SK-N-SH (cell line): ENCODE measurements at regions not wholly inside any gene's neighbourhood (a gene's known extent, or its start where the extent isn't known, plus 50 kb on each side); places are given as distances from the start of the nearest gene placed in this dataset.
"Not testable (repeated sequence)": the region's sequence is repeated elsewhere in the genome, so short reads cannot be mapped to it uniquely, and the experiment has no call there.

ENCODE experiments used
- CTCF ChIA-PET: fragments of 300-600, 350-600 bp; formaldehyde crosslinking; extraction: SDS; loops from one replicate; lab custom pipeline; 2021; lab: Yijun Ruan, JAX
- POLR2A ChIA-PET: fragments of 350-600 bp; sonication (Branson Sonifier 250); formaldehyde crosslinking; extraction: SDS; loops from one replicate; lab custom pipeline; 2020; ENCODE audit warnings: antibody characterized with exemption, inconsistent platforms; lab: Yijun Ruan, JAX
- DNase-seq: peaks from one replicate; pipeline ENCODE4 v3.0.0; 2012
- H2AFZ ChIP-seq: fragments of 200-600 bp; sonication (generic); 2 replicates; pipeline ENCODE4 v1.8.1; 2016; ENCODE audit warnings: antibody characterized with exemption, mild to moderate bottlenecking, low read depth
- H3F3A ChIP-seq: fragments of 200-600 bp; sonication (generic); replicated peaks from 2 replicates; pipeline ENCODE3; 2016; ENCODE audit warnings: antibody characterized with exemption, mild to moderate bottlenecking; ENCODE audit not compliant: insufficient read depth
- H3K27ac ChIP-seq, 2 experiments: fragments of 200-500 bp in 1 of 2; fragments of 200-600 bp in 1 of 2; sonication (Bioruptor generic) in 1 of 2; sonication (generic), shearing (Covaris generic) in 1 of 2; 2 replicates each; pipeline versions ENCODE4 v1.5.1 to v1.6.1; 2014 to 2016; ENCODE audit warnings: low read depth in 2 of 2, inconsistent platforms in 1 of 2, low read length in 1 of 2, mild to moderate bottlenecking in 1 of 2, mixed read lengths in 1 of 2
- H3K27me3 ChIP-seq: fragments of 200-600 bp; sonication (generic), shearing (Covaris generic); 2 replicates; pipeline ENCODE4 v1.6.1; 2016; ENCODE audit warnings: mixed run types; ENCODE audit not compliant: insufficient read depth
- H3K36me3 ChIP-seq, 2 experiments: fragments of 200-500 bp in 1 of 2; fragments of 200-600 bp in 1 of 2; sonication (Bioruptor generic) in 1 of 2; sonication (generic) in 1 of 2; replicated peaks in 1 of 2; 2 replicates each; pipeline versions ENCODE3 to v1.5.1; 2014 to 2016; ENCODE audit warnings: low read length in 1 of 2, mild to moderate bottlenecking in 1 of 2; ENCODE audit not compliant: insufficient read depth in 2 of 2, control insufficient read depth in 1 of 2
- H3K4me1 ChIP-seq, 2 experiments: fragments of 200-500 bp in 1 of 2; fragments of 200-600 bp in 1 of 2; sonication (Bioruptor generic) in 1 of 2; sonication (generic), shearing (Covaris generic) in 1 of 2; 2 replicates each; pipeline versions ENCODE4 v1.5.1 to v1.6.1; 2014 to 2016; ENCODE audit warnings: low read depth in 1 of 2, low read length in 1 of 2, mixed run types in 1 of 2; ENCODE audit not compliant: insufficient read depth in 2 of 2, control insufficient read depth in 1 of 2
- H3K4me2 ChIP-seq: fragments of 200-600 bp; sonication (generic), shearing (Covaris generic); 2 replicates; pipeline ENCODE4 v1.6.1; 2017; ENCODE audit warnings: mixed run types
- H3K4me3 ChIP-seq, 2 experiments: fragments of 200-500 bp in 1 of 2; fragments of 200-600 bp in 1 of 2; sonication (Bioruptor generic) in 1 of 2; sonication (generic), shearing (Covaris generic) in 1 of 2; 2 replicates each; pipeline versions ENCODE4 v1.5.1 to v1.8.1; 2014 to 2016; ENCODE audit warnings: low read depth in 2 of 2, inconsistent platforms in 1 of 2, low read length in 1 of 2, mild to moderate bottlenecking in 1 of 2, mixed read lengths in 1 of 2, moderate library complexity in 1 of 2
- H3K79me2 ChIP-seq: fragments of 200-600 bp; sonication (generic); 2 replicates; pipeline ENCODE4 v1.8.1; 2017; ENCODE audit warnings: mild to moderate bottlenecking; ENCODE audit not compliant: insufficient read depth
- H3K9ac ChIP-seq: fragments of 200-600 bp; sonication (generic); 2 replicates; pipeline ENCODE4 v1.6.1; 2017; ENCODE audit warnings: mixed run types
- H3K9me2 ChIP-seq: fragments of 200-600 bp; sonication (generic); 2 replicates; pipeline ENCODE4 v1.6.1; 2017; ENCODE audit warnings: mixed run types
- H3K9me3 ChIP-seq: fragments of 200-600 bp; sonication (generic); 2 replicates; pipeline ENCODE4 v1.6.1; 2017; ENCODE audit warnings: mixed run types, mild to moderate bottlenecking, moderate library complexity
- H4K20me1 ChIP-seq: fragments of 200-600 bp; sonication (generic); 2 replicates; pipeline ENCODE4 v1.6.1; 2017; ENCODE audit warnings: mild to moderate bottlenecking, mixed run types; ENCODE audit not compliant: insufficient read depth
- WGBS: methylation state at CpG from one replicate; pipeline ENCODE4 v1.1.6; 2017; ENCODE audit warnings: low lambda C conversion rate; 5-methylcytosine and 5-hydroxymethylcytosine counted together
- small RNA-seq, 7 experiments: library from RNA; depleted of rRNA; stranded (forward); fragments of <200 nt; gene quantifications; one replicate each; pipeline ENCODE3, GENCODE V24; 2012

GRCh38 chr2:97315358-97315757 is 202.4 kb downstream of the ANKRD36 start:
- H4K20me1 ChIP-seq, H3K4me2 ChIP-seq, H3K36me3 ChIP-seq, POLR2A ChIA-PET, H3K27me3 ChIP-seq, CTCF ChIA-PET, H3K9ac ChIP-seq, H3K9me2 ChIP-seq, H3K79me2 ChIP-seq, H3F3A ChIP-seq, H3K4me1 ChIP-seq, H3K27ac ChIP-seq, DNase-seq, H3K4me3 ChIP-seq, H3K9me3 ChIP-seq, H2AFZ ChIP-seq: not testable (repeated sequence)
- 37% methylated on average over 3 of the region's 4 CpGs for WGBS

- H3F3A ChIP-seq, H2AFZ ChIP-seq, H3K9me3 ChIP-seq, POLR2A ChIA-PET, H3K9ac ChIP-seq, DNase-seq, H3K4me1 ChIP-seq, CTCF ChIA-PET, H3K36me3 ChIP-seq, H3K4me2 ChIP-seq, H3K9me2 ChIP-seq, H3K27ac ChIP-seq, H3K79me2 ChIP-seq, H4K20me1 ChIP-seq, H3K4me3 ChIP-seq, H3K27me3 ChIP-seq: not testable (repeated sequence)
- WGBS = 7% methylated on average over 2 of the region's 3 CpGs
Measured at GRCh38 chr2:97312426-97312825, 199.5 kb downstream of the ANKRD36 start.

GRCh38 chr2:97305426-97305825 is 192.5 kb downstream of the ANKRD36 start:
- H3K4me2 ChIP-seq, H3F3A ChIP-seq, H3K9ac ChIP-seq, DNase-seq, H3K9me3 ChIP-seq, H3K9me2 ChIP-seq, H4K20me1 ChIP-seq, H3K4me3 ChIP-seq, POLR2A ChIA-PET, H3K27ac ChIP-seq, H3K79me2 ChIP-seq, H3K36me3 ChIP-seq, CTCF ChIA-PET, H2AFZ ChIP-seq, H3K4me1 ChIP-seq, H3K27me3 ChIP-seq: not testable (repeated sequence)
- WGBS = no CpG with 5 or more reads among the region's 5 CpGs

- H3K9me3 ChIP-seq, H3K36me3 ChIP-seq, H4K20me1 ChIP-seq, POLR2A ChIA-PET, H3K4me1 ChIP-seq, H3K27ac ChIP-seq, H3F3A ChIP-seq, H3K9me2 ChIP-seq, CTCF ChIA-PET, H3K4me3 ChIP-seq, H3K4me2 ChIP-seq, H3K27me3 ChIP-seq, H3K9ac ChIP-seq, H3K79me2 ChIP-seq, H2AFZ ChIP-seq, DNase-seq: not testable (repeated sequence)
- WGBS = 69% methylated on average over 5 of the region's 8 CpGs
Measured at GRCh38 chr2:97302881-97303280, 189.9 kb downstream of the ANKRD36 start.

GRCh38 chr2:97301771-97302170 is 188.8 kb downstream of the ANKRD36 start:
- H3K27ac ChIP-seq, POLR2A ChIA-PET, H3K4me2 ChIP-seq, CTCF ChIA-PET, H3K36me3 ChIP-seq, H4K20me1 ChIP-seq, H2AFZ ChIP-seq, H3K79me2 ChIP-seq, H3K4me1 ChIP-seq, H3K9me3 ChIP-seq, H3K4me3 ChIP-seq, H3F3A ChIP-seq, H3K27me3 ChIP-seq, H3K9ac ChIP-seq, DNase-seq, H3K9me2 ChIP-seq: not testable (repeated sequence)
- no CpG with 5 or more reads among the region's 3 CpGs for WGBS

Small RNAs in the stretch of these regions (small RNA-seq; reads per million reads assigned to genes)
- 0 reads per million in 7 experiments for gene IGKV1OR2-11
- 0 reads per million in 7 experiments for gene IGKV1OR2-6
- 0 reads per million in 7 experiments for gene IGKV1OR2-9
- 0 reads per million in 7 experiments for gene IGKV2OR2-8
- 0 reads per million in 7 experiments for gene IGKV3OR2-5
